NCI-H748 (cell line): ENCODE measurements at regions not wholly inside any gene's neighbourhood (a gene's known extent, or its start where the extent isn't known, plus 50 kb on each side); places are given as distances from the start of the nearest gene placed in this dataset.
"Not testable (repeated sequence)": the region's sequence is repeated elsewhere in the genome, so short reads cannot be mapped to it uniquely, and the experiment has no call there.

Experiments
- DNase-seq: peaks from one replicate; lab custom pipeline; 2025; ENCODE audit not compliant: unreplicated experiment; lab: John Stamatoyannopoulos, UW

DNA sequence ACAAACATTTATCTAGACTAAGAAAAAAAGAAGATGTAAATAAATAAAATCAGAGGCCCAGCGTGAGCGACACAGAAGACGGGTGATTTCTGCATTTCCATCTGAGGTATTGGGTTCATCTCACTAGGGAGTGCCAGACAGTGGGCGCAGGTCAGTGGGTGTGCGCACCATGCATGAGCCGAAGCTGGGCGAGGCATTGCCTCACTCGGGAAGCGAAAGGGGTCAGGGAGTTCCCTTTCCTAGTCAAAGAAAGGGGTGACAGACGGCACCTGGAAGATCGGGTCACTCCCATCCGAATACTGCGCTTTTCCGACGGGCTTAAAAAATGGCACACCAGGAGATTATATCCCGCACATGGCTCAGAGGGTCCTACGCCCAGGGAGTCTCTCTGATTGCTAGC lies 79.5 kb upstream of the ABCD2 start:
- not testable (repeated sequence) for DNase-seq

DNA sequence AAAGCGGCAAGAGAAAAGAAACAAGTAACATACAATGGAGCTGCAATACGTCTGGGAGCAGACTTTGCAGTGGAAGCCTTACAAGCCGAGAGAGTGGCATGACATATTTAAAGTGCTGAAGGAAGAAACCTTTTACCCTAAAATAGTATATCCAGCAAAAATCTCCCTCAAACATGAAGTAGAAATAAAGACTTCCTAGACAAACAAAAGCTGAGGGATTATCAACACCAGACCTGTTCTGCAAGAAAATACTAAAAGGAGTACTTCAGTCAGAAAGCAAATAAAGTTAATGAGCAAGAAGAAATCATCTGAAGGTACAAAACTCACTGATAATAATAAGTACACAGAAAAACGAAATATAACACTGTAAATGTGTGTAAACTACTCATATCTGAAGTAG lies 77.5 kb upstream of the ABCD2 start:
- DNase-seq, result no peak

- no peak for DNase-seq
Observed at GRCh38 chr12:39692258-39692853, 72.8 kb upstream of the ABCD2 start.

GRCh38 chr12:39685854-39686657 lies 66.5 kb upstream of the ABCD2 start:
- no peak for DNase-seq

GRCh38 chr12:39682689-39683477 lies 63.3 kb upstream of the ABCD2 start:
- no peak for DNase-seq

DNA sequence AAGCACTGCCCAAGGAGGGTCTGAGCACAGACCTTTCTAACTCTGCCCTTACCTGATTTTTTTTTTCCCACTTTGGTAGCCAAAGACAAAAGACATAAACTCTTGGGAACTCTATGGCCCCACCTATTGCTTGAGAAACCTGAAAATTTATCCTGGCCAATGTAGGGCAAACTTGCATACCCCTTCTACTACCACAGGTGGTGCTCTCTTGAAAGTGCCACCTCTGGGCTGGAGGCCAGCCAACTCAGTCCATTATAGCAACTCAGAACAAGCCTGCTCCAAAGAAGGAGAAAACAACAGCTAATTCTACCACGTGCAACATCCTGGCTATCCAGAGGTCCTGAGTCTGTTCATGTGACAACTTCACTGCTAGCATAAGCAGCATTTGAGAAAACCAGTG lies 55.7 kb upstream of the ABCD2 start:
- DNase-seq, result no peak

GRCh38 chr12:39672976-39673375 lies 53.4 kb upstream of the ABCD2 start:
- DNase-seq, result no peak

DNA sequence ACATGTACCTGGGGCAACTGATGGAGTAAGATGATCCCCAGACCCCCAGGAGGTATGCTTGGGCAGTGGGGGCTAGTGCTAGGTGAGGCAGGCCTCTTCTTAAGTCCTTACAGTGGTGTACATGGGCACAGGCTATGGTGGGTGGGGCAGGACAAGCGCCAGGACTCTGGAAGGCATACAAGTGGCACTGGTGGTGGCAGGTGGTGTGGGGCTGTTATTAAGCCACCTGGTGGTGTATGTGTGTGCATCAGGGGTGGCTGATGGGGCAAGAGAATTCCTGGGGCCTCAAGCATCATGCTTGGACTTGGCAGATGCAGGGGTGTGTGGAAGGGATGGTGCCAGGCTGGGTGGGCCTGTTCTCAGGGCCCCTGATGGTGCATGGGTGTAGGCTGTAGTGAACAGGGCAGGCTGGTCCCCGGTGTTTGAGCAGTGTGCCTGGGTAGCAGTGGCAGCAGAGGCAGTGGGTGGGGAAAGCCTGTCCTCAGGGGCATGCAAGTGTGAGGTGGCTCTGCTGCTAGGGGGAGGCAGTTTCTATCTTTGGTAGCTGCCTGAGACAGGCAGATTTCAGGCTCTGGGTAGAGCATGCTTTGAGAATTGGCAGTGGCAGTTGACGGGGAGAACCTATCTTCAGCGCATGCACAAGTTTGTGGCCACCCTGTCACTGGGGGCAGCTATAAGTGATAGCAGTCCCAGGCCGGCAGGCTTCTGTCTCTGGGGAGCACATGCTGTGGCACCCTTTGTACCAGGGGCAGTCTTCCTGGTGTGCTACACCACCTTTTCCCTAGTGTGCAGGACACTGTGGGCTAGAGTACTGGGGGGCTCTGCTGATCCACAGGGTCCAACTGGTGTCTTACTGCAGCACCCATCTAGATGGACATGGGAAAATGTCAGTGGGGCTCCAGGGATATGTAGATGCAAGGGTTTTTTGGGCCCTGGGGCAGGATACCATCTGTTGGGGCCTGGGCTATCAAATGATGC lies 52.6 kb upstream of the ABCD2 start:
- no peak for DNase-seq

DNA sequence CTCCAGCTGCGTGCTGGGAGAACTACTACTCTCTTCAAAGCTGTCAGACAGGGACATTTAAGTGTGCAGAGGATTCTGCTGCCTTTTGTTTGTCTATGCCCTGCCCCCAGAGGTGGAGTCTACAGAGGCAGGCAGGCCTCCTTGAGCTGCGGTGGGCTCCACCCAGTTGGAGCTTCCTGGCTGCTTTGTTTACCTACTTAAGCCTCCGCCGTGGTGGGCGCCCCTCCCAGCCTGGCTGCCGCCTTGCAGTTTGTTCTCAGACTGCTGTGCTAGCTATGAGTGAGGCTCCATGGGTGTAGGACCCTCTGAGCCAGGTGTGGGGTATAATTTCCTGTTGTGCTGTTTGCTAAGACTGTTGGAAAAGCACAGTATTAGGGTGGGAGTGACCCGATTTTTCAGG lies 49.9 kb upstream of the ABCD2 start:
- DNase-seq, result peak; percentile 39
